ENCODE measurements at regions not wholly inside any gene's neighbourhood (a gene's known extent, or its start where the extent isn't known, plus 50 kb on each side); places are given as distances from the start of the nearest gene placed in this dataset.

- H3K9me2 ChIP-seq (replicated peaks; ENCODE audit: control insufficient read depth, low read length), result no peaks in the 10 kb centered on the region
- H3K79me2 ChIP-seq (ENCODE audit: control insufficient read depth, low read length), result no peaks in the 10 kb centered on the region
- no peaks in the 10 kb centered on the region for H4K20me1 ChIP-seq (ENCODE audit: control insufficient read depth, insufficient read depth, low read depth, low read length)
- no peak overlapping the region for H3K4me3 ChIP-seq (ENCODE audit: low read length)
- no peaks in the 10 kb centered on the region for H3K9me3 ChIP-seq (ENCODE audit: control insufficient read depth, insufficient read depth, low read length)
- H3K36me3 ChIP-seq (ENCODE audit: control insufficient read depth, low read length), result no peaks in the 10 kb centered on the region
- no peak overlapping the region for H3K27ac ChIP-seq (ENCODE audit: low read depth, low read length)
- no peaks in the 10 kb centered on the region for H3F3A ChIP-seq (ENCODE audit: control insufficient read depth, insufficient read depth)
- H3K27me3 ChIP-seq (ENCODE audit: control insufficient read depth, low read length), result no peaks in the 10 kb centered on the region
- no peaks in the 10 kb centered on the region for H3K4me1 ChIP-seq (ENCODE audit: control insufficient read depth, low read length)
- no peak overlapping the region for H3K4me2 ChIP-seq (ENCODE audit: low read length)
- TF ChIP-seq EZH2phosphoT487 (IDR thresholded peaks at IDR 0.05; ENCODE audit: borderline replicate concordance, low read length) (no peak), CTCF (IDR thresholded peaks at IDR 0.05; ENCODE audit: low read depth, low read length, poor library complexity, severe bottlenecking) (no peak)
These were observed 380.0 kb downstream of the HHIPL2 start for GRCh38 chr1:222167896-222168295.

DNA sequence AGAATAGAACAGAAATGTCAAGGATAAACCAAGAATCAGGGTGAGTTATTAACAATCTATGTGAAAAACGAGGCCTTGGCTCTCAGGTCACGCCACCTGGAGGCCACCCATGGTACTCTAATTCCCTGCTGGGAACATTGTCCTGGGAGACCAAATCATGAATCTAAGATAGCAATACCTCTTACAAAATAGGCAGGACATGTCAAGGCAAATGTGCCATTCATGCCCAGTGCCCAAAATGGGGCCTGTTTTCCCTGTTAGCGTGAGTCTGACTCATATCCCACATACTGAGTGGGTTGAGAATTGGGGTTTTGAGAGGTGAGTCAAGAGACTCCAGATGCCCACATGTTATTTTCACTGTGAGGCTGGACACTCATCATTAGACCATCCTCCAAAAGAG lies 380.8 kb downstream of the HHIPL2 start:
- Histone ChIP-seq H3K36me3 (ENCODE audit: control insufficient read depth, low read length) (no peaks in the 10 kb centered on the region), H3K79me2 (ENCODE audit: control insufficient read depth, low read length) (no peaks in the 10 kb centered on the region), H3K27me3 (ENCODE audit: control insufficient read depth, low read length) (no peaks in the 10 kb centered on the region), H3K4me3 (ENCODE audit: low read length) (no peak overlapping the region), H3K4me1 (ENCODE audit: control insufficient read depth, low read length) (no peaks in the 10 kb centered on the region), H4K20me1 (ENCODE audit: control insufficient read depth, insufficient read depth, low read depth, low read length) (no peaks in the 10 kb centered on the region), H3F3A (ENCODE audit: control insufficient read depth, insufficient read depth) (no peaks in the 10 kb centered on the region), H3K9me3 (ENCODE audit: control insufficient read depth, insufficient read depth, low read length) (no peaks in the 10 kb centered on the region), H3K4me2 (ENCODE audit: low read length) (no peak overlapping the region), H3K27ac (ENCODE audit: low read depth, low read length) (no peak overlapping the region), H3K9me2 (replicated peaks; ENCODE audit: control insufficient read depth, low read length) (no peaks in the 10 kb centered on the region)
- no peak for TF ChIP-seq EZH2phosphoT487 (IDR thresholded peaks at IDR 0.05; ENCODE audit: borderline replicate concordance, low read length)
- TF ChIP-seq CTCF (IDR thresholded peaks at IDR 0.05; ENCODE audit: low read depth, low read length, poor library complexity, severe bottlenecking), result peak; percentile 79

DNA sequence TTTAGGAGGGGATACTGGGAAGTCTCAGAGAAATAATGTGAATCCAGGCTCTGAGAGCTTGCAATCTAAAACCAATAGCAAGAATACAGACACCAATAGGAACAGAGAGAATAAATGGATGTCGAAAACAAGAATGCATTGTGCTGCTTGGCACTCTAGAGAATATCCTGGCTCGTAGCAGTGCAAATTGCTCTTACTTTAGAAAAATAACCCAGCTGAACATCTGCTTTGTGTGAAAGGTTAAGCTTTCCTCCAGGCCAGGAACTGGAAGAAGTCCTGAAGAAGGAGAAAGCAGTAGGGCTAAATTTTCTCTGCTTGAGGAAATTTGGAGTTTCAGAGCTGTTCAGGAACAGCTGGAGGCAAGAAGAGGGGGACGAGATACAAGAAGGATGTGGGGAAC lies 382.3 kb downstream of the HHIPL2 start:
- H3K4me3 ChIP-seq (ENCODE audit: low read length), result no peak overlapping the region
- H3F3A ChIP-seq (ENCODE audit: control insufficient read depth, insufficient read depth), result no peaks in the 10 kb centered on the region
- H3K9me2 ChIP-seq (replicated peaks; ENCODE audit: control insufficient read depth, low read length), result no peaks in the 10 kb centered on the region
- TF ChIP-seq CTCF (IDR thresholded peaks at IDR 0.05; ENCODE audit: low read depth, low read length, poor library complexity, severe bottlenecking) (no peak), EZH2phosphoT487 (IDR thresholded peaks at IDR 0.05; ENCODE audit: borderline replicate concordance, low read length) (no peak)
- H4K20me1 ChIP-seq (ENCODE audit: control insufficient read depth, insufficient read depth, low read depth, low read length), result no peaks in the 10 kb centered on the region
- H3K27ac ChIP-seq (ENCODE audit: low read depth, low read length), result no peak overlapping the region
- no peaks in the 10 kb centered on the region for H3K79me2 ChIP-seq (ENCODE audit: control insufficient read depth, low read length)
- no peaks in the 10 kb centered on the region for H3K9me3 ChIP-seq (ENCODE audit: control insufficient read depth, insufficient read depth, low read length)
- no peaks in the 10 kb centered on the region for H3K36me3 ChIP-seq (ENCODE audit: control insufficient read depth, low read length)
- H3K4me2 ChIP-seq (ENCODE audit: low read length), result no peak overlapping the region
- H3K4me1 ChIP-seq (ENCODE audit: control insufficient read depth, low read length), result no peaks in the 10 kb centered on the region
- H3K27me3 ChIP-seq (ENCODE audit: control insufficient read depth, low read length), result no peaks in the 10 kb centered on the region

DNA sequence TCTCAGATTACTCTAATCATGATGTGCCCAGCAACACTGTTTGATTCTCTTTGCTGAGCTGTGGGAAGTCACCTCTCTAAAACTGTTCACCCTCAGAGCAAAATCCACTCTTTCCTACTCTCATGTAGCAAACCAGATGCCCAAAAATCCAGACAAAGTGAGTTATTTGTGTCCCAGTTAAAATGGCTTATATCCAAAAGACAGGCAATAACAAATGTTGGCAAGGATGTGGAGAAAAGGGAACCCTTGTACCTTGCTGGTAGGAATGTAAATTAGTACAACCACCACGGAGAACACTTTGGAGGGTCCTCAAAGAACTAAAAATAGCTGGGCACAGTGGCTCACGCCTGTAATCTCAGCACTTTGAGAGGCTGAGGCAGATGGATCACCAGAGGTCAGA lies 384.0 kb downstream of the HHIPL2 start:
- H3K9me2 ChIP-seq (replicated peaks; ENCODE audit: control insufficient read depth, low read length), result no peaks in the 10 kb centered on the region
- H3K27me3 ChIP-seq (ENCODE audit: control insufficient read depth, low read length), result no peaks in the 10 kb centered on the region
- TF ChIP-seq CTCF (IDR thresholded peaks at IDR 0.05; ENCODE audit: low read depth, low read length, poor library complexity, severe bottlenecking), result no peak
- TF ChIP-seq EZH2phosphoT487 (IDR thresholded peaks at IDR 0.05; ENCODE audit: borderline replicate concordance, low read length), result no peak
- no peak overlapping the region for H3K27ac ChIP-seq (ENCODE audit: low read depth, low read length)
- no peaks in the 10 kb centered on the region for H3K79me2 ChIP-seq (ENCODE audit: control insufficient read depth, low read length)
- H3K9me3 ChIP-seq (ENCODE audit: control insufficient read depth, insufficient read depth, low read length), result no peaks in the 10 kb centered on the region
- no peak overlapping the region for H3K4me3 ChIP-seq (ENCODE audit: low read length)
- H3K4me1 ChIP-seq (ENCODE audit: control insufficient read depth, low read length), result no peaks in the 10 kb centered on the region
- H4K20me1 ChIP-seq (ENCODE audit: control insufficient read depth, insufficient read depth, low read depth, low read length), result no peaks in the 10 kb centered on the region
- H3K36me3 ChIP-seq (ENCODE audit: control insufficient read depth, low read length), result no peaks in the 10 kb centered on the region
- no peak overlapping the region for H3K4me2 ChIP-seq (ENCODE audit: low read length)
- H3F3A ChIP-seq (ENCODE audit: control insufficient read depth, insufficient read depth), result no peaks in the 10 kb centered on the region
